ENCODE measurements at regions not wholly inside any gene's neighbourhood (a gene's known extent, or its start where the extent isn't known, plus 50 kb on each side); places are given as distances from the start of the nearest gene placed in this dataset.

GRCh38 chr7:36048141-36048901 is 104.7 kb upstream of the EEPD1 start (continued):
- no peak for TF ChIP-seq CHD2 (IDR thresholded peaks at IDR 0.05; ENCODE audit: low read length, partially characterized antibody)
- TF ChIP-seq GATA3 (IDR thresholded peaks at IDR 0.05; ENCODE audit: borderline replicate concordance), result peak; percentile 44; the same call in 1 of the 2 replicates
- no peak for TF ChIP-seq TFCP2L1 (CRISPR knock-in tag; IDR thresholded peaks at IDR 0.05)
- no peak for TF ChIP-seq MAZ (IDR thresholded peaks at IDR 0.05; ENCODE audit: borderline replicate concordance, low read depth, low read length)
- 0 out of 5 replicates have a peak, but pooled peaks of 1 of the 2 experiments have one; percentile 18 for TF ChIP-seq EP300 (IDR thresholded peaks at IDR 0.05)
- TF ChIP-seq CEBPB (IDR thresholded peaks at IDR 0.05), result peak; percentile 7 to 51; a peak in 1 of 4 replicates
- TF ChIP-seq HOXB13 (CRISPR knock-in tag; IDR thresholded peaks at IDR 0.05; ENCODE audit: low read depth), result no peak
- 0 out of 5 replicates have a peak, but pooled peaks of 1 of the 2 experiments have one; percentile 21 for TF ChIP-seq JUN (IDR thresholded peaks at IDR 0.05)
- no peak for TF ChIP-seq FOSL2 (IDR thresholded peaks at IDR 0.05)
- TF ChIP-seq FOSL2 (CRISPR knock-in tag; IDR thresholded peaks at IDR 0.05), result no peak
- no peak for TF ChIP-seq BCL3 (IDR thresholded peaks at IDR 0.05)
- no peak for TF ChIP-seq POLR2AphosphoS2 (conservative IDR thresholded peaks at IDR 0.05; ENCODE audit: low read length)
- TF ChIP-seq POLR2A (IDR thresholded peaks at IDR 0.05; ENCODE audit: low read length), result no peak
- no peak for TF ChIP-seq RARB (CRISPR knock-in tag; IDR thresholded peaks at IDR 0.05)

DNA sequence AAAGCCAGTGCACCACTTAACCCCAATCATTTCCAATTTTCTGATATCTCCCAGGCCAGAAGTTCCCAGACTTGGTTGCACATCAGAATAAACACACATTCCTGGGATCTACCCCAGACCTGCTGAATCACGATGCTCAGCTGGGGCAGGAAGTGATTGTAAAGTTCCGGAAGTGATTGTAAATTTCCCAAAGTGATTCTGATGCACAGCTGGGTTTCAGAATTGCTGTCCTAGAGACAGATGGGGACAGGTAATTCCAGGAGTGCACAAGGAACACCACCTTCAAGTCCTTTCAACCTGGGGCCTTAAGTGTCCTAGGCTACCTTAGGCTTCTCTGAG is 104.2 kb upstream of the EEPD1 start:
- H3K27ac ChIP-seq, result peak overlapping the region in 1 of 2 experiments; percentile 26; a peak in 2 of 6 replicates
- FAIRE-seq, result no peak

More for the DNA sequence above, 104.2 kb upstream of the EEPD1 start:
- WGBS (ENCODE audit: missing lambda C conversion rate), result 78% methylated on average over 2 of the region's 2 CpGs
- ChIA-PET CTCF (interaction anchor here (0.8 to 2.7 kb wide), 8 partner anchors 9 to 270 kb away, joined by 3 to 11 read pairs (median 4); no protein-coding TSS in a partner anchor), POLR2A (no interaction called here)
- Histone ChIP-seq H3K4me2 (no peak overlapping the region), H3K9me3 (no peaks in the 10 kb centered on the region), H3K4me1 (peaks cover 10% of the 10 kb centered on the region; the same call in 2 of the 3 replicates), H3K4me3 (no peak overlapping the region)
- TF ChIP-seq FOSB (CRISPR knock-in tag; IDR thresholded peaks at IDR 0.05) (no peak), MAFK (IDR thresholded peaks at IDR 0.05; ENCODE audit: partially characterized antibody) (no peak), CBX2 (IDR thresholded peaks at IDR 0.05; ENCODE audit: borderline replicate concordance, low read depth) (no peak), ZFP36 (IDR thresholded peaks at IDR 0.05; ENCODE audit: borderline replicate concordance, partially characterized antibody) (no peak), EHF (CRISPR knock-in tag; IDR thresholded peaks at IDR 0.05) (no peak), HOXB5 (CRISPR knock-in tag; IDR thresholded peaks at IDR 0.05) (no peak), ZSCAN20 (CRISPR knock-in tag; IDR thresholded peaks at IDR 0.05) (no peak), EHMT2 (IDR thresholded peaks at IDR 0.05; ENCODE audit: low read depth) (no peak), FOSL2 (IDR thresholded peaks at IDR 0.05) (no peak), FOSL2 (CRISPR knock-in tag; IDR thresholded peaks at IDR 0.05) (no peak), REST (IDR thresholded peaks at IDR 0.05) (no peak), SREBF2 (IDR thresholded peaks at IDR 0.05) (no peak), ELK1 (IDR thresholded peaks at IDR 0.05; ENCODE audit: low read depth, low read length) (no peak)
- no peak for ATAC-seq
- no peak for DNase-seq (ENCODE audit: low read depth in 1 of 2, low spot score in 1 of 2)
